Type B pancreatic cell (in vitro differentiated cells): ENCODE measurements at regions not wholly inside any gene's neighbourhood (a gene's known extent, or its start where the extent isn't known, plus 50 kb on each side); places are given as distances from the start of the nearest gene placed in this dataset.

Source experiments
- DNase-seq: peaks from one replicate; pipeline ENCODE4 v3.0.0; 2021; ENCODE audit warnings: mixed read lengths; ENCODE audit not compliant: unreplicated experiment; ENCODE audit errors: extremely low spot score
- H3K27ac Mint-ChIP-seq: 2 replicates; pipeline ENCODE4 v1.8.0; 2021; ENCODE audit warnings: mild to moderate bottlenecking, mixed read lengths
- H3K27me3 Mint-ChIP-seq: 2 replicates; pipeline ENCODE4 v1.8.0; 2021; ENCODE audit warnings: mixed read lengths
- H3K36me3 Mint-ChIP-seq: 2 replicates; pipeline ENCODE4 v1.8.0; 2021; ENCODE audit warnings: mixed read lengths
- H3K4me1 Mint-ChIP-seq: one replicate; pipeline ENCODE4 v1.8.0; 2021; ENCODE audit warnings: mixed read lengths; ENCODE audit not compliant: unreplicated experiment
- H3K4me3 Mint-ChIP-seq: 2 replicates; pipeline ENCODE4 v1.8.0; 2021; ENCODE audit warnings: mild to moderate bottlenecking, mixed read lengths
- H3K9me3 Mint-ChIP-seq: 2 replicates; pipeline ENCODE4 v1.8.0; 2021; ENCODE audit warnings: mixed read lengths
- CTCF ChIP-seq: fragments of 200-600 bp; sonication (generic); conservative IDR thresholded peaks from 2 replicates; pipeline ENCODE4 v1.5.0; 2021; ENCODE audit warnings: antibody characterized with exemption, mild to moderate bottlenecking

- H3K36me3 Mint-ChIP-seq: no peaks in the 10 kb centered on the region
- no peak overlapping the region for H3K4me3 Mint-ChIP-seq
- DNase-seq: no peak
- no peak overlapping the region for H3K27ac Mint-ChIP-seq
- H3K9me3 Mint-ChIP-seq: no peaks in the 10 kb centered on the region
- no peak for TF ChIP-seq CTCF
- no peaks in the 10 kb centered on the region for H3K27me3 Mint-ChIP-seq
- H3K4me1 Mint-ChIP-seq: no peaks in the 10 kb centered on the region
Observed at GRCh38 chr4:18756671-18757070, 735.1 kb upstream of the LCORL start.

GRCh38 chr4:18754180-18754579 is 732.6 kb upstream of the LCORL start:
- H3K9me3 Mint-ChIP-seq: no peaks in the 10 kb centered on the region
- no peak for TF ChIP-seq CTCF
- DNase-seq: no peak
- no peaks in the 10 kb centered on the region for H3K36me3 Mint-ChIP-seq
- no peaks in the 10 kb centered on the region for H3K27me3 Mint-ChIP-seq
- H3K27ac Mint-ChIP-seq: no peak overlapping the region
- no peak overlapping the region for H3K4me3 Mint-ChIP-seq
- H3K4me1 Mint-ChIP-seq: no peaks in the 10 kb centered on the region

- no peak for TF ChIP-seq CTCF
- Mint-ChIP-seq H3K27ac (no peak overlapping the region), H3K9me3 (no peaks in the 10 kb centered on the region), H3K27me3 (no peaks in the 10 kb centered on the region), H3K4me3 (no peak overlapping the region), H3K4me1 (no peaks in the 10 kb centered on the region), H3K36me3 (no peaks in the 10 kb centered on the region)
- no peak for DNase-seq
Observed at GRCh38 chr4:18751083-18751482, 729.5 kb upstream of the LCORL start.

- no peaks in the 10 kb centered on the region for H3K9me3 Mint-ChIP-seq
- no peaks in the 10 kb centered on the region for H3K4me1 Mint-ChIP-seq
- H3K27ac Mint-ChIP-seq: no peak overlapping the region
- no peak for TF ChIP-seq CTCF
- H3K27me3 Mint-ChIP-seq: no peaks in the 10 kb centered on the region
- no peaks in the 10 kb centered on the region for H3K36me3 Mint-ChIP-seq
- no peak overlapping the region for H3K4me3 Mint-ChIP-seq
- no peak for DNase-seq
Observed at GRCh38 chr4:18749391-18749790, 727.8 kb upstream of the LCORL start.

- DNase-seq: no peak
- Mint-ChIP-seq H3K36me3 (no peaks in the 10 kb centered on the region), H3K27me3 (no peaks in the 10 kb centered on the region), H3K4me1 (no peaks in the 10 kb centered on the region), H3K4me3 (no peak overlapping the region), H3K9me3 (no peaks in the 10 kb centered on the region), H3K27ac (no peak overlapping the region)
- TF ChIP-seq CTCF: no peak
Observed at GRCh38 chr4:18736551-18736950, 715.0 kb upstream of the LCORL start.

GRCh38 chr4:18735740-18736268 is 714.2 kb upstream of the LCORL start:
- H3K9me3 Mint-ChIP-seq: no peaks in the 10 kb centered on the region
- no peaks in the 10 kb centered on the region for H3K36me3 Mint-ChIP-seq
- H3K27ac Mint-ChIP-seq: no peak overlapping the region
- H3K4me1 Mint-ChIP-seq: no peaks in the 10 kb centered on the region
- H3K27me3 Mint-ChIP-seq: no peaks in the 10 kb centered on the region
- no peak for TF ChIP-seq CTCF
- no peak for DNase-seq
- no peak overlapping the region for H3K4me3 Mint-ChIP-seq
